Urothelium cell line (cell line): ENCODE measurements at regions not wholly inside any gene's neighbourhood (a gene's known extent, or its start where the extent isn't known, plus 50 kb on each side); places are given as distances from the start of the nearest gene placed in this dataset.

Experiments used
- DNase-seq: peaks from one replicate; pipeline ENCODE4 v3.0.0; 2011; ENCODE audit warnings: low spot score, mixed read lengths
- FAIRE-seq: peaks from 2 replicates; lab custom pipeline; 2011; peaks lifted over from hg19 to GRCh38; lab: Jason Lieb, UNC

DNA sequence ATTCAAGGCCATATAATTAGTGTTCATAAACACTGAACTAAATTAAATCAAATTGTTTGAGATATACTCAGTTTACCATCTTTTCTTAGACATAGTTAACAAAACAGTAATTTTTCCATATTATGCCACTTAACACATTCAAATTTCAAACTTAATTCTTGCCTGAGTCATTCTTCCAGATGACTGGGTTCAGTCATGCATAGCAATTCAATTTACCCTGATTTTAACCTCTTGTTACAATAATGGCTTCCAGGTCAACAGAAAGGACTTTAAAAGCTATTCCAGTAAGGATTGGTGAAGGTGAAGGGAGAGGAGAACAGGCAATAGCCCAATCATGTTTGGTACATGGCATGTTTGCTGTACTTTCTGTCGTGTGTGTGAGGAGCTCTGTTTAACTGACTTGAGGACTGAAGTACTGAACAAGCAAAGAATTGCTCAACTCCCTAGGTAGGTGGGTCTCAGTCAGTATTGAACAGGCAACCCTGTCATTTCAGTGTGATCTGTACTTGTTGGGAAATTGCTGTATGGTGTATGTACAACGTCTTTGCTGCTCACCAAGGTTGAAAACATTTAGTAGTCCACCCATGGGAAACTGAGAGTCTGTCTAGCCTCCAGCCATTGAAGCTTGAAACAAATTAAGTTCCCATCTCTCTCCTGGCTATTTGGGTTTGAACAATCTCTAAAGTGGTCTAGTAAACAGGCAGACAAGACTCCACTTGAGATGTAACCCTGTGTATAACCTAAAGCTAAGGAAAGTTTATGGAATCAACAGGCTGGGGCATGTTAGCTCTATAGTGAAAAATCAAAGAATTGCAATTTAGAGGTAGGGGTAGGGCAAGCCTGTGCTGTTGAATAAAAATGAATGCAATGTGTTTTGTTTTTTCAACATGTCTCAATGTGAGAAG, 327.2 kb downstream of the BTG1 start:
- DNase-seq = no peak

DNA sequence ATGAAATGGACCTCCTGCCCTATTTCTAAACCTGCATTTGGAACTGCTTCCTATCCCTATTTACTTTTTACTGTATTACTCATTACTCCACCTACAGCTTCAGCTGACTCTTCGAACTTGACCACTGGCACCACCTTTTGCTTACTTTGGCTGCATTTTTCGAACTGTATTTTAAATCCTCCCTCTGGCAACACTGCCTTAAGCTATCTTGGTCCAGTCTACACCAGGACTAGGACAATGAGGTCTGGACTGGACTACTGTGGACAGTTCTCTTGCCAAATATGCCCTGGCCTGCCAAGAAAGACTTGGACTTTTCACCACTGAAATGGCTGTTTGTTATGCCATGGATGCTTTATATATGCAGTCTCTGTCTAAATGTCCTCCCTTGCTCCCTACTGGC, 328.1 kb downstream of the BTG1 start:
- DNase-seq = no peak
- no peak for FAIRE-seq

More for the DNA sequence above, 327.2 kb downstream of the BTG1 start:
- no peak for FAIRE-seq

DNA sequence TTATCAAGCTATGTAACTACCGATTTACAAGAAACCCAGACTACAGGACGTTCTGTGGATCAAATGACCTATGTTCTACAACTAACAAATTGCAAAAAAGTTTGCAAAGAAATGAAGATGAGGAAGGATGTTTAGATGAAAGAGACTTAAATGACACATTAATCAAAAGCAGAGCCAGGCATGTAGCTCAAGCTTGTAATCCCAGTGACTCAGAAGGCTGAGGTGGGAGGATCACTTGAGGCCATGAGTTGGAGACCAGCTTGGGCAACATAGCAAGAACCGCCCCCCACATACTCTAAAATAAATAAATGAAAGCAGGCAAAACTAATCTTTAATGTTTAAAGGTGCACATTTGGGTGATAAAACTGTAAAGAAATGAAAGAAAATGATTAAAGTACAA, 331.9 kb downstream of the BTG1 start:
- FAIRE-seq (no peak), DNase-seq (no peak)

DNA sequence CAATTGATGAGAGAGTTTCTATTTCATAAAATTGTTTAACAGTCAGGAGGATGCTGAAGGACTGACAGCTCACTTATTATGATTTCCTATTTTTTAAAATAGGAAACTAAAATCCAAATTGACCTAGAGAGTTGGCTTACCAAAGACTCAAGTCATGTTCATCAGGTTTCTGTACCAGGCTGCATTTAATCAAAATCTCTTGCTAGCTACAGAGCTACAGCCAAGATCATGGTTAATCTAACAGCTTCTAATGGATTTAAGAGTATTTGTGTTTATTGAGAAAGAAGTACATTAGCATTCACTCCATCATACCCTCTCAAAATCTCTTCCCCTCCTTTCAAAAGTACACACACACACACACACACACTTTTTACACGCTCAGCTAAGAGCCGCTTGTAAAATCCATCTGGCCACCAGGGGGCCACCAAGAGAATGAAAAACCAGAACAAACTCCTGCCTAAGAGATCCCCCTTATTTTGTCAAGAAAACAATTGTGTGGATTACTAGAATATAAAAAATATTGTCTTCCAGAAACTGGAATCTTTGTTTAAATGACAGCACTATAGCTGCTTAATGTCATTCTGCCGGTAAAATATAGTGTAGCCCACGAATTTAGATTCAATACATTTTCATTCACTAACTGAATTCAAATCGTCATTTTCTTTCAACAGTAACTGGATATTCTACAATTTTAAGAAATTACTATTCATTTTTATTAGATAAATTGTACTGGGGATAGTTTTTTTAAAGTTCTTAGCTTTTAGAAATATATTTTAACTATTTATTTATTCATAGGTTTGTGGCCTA, 334.0 kb downstream of the BTG1 start:
- peak; percentile 8 for DNase-seq

DNA sequence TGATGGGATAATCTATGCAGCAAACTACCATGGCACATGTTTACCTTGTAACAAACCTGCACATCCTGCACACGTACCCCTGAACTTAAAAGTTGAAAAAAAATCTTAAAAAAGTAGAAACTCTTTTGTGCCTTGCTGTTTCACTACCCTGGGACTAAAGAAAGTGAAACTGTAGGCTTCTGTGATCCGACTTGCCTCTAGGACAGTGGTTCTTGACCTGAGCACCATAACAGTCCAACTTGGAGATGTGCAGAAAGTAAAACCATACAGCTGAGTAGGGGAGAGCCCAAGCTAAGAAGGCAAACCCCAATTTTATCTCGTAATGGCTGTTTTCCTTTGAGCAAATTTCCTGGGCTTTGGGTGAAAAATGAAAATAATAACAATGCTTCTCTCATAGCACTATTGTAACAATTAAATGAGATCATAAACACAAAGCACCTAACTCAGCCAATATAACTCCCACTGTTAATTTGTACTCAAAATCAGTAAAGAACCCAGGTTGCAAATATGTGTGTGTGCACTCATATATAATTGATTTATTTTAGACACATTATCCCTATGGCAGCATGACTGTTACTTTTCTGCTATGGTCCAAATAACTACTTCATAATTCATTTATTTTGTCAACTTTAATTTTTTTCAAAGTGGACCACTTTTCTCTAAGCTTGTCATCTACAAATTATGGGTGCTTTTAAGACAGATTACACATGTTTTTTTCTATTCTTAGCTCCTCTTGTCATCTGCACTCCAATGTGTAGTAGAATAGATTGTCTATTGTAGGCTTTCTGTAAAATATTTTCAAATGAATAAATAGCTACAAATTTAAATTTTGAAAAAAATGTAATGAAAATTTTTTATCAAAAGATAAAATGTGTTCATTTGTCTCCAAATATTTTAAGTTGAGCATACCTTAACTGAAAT, 334.9 kb downstream of the BTG1 start:
- DNase-seq (no peak), FAIRE-seq (no peak)

More for the DNA sequence above, 334.0 kb downstream of the BTG1 start:
- FAIRE-seq = no peak

DNA sequence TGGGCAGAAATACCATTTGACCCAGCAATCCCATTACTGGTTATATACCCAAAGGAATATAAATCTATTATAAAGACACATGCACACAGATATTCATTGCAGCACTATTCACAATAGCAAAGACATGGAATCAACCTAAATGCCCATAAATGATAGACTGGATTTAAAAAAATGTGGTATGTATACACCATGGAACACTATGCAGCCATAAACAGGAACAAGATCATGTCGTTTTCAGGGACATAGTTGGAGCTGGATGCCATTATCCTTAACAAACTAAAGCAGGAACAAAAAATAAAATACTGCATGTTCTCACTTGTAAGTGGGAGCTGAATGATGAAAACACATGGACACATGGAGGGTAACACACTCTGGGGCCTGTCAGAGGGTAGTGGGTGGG, 335.6 kb downstream of the BTG1 start:
- no peak for FAIRE-seq
- DNase-seq = no peak

DNA sequence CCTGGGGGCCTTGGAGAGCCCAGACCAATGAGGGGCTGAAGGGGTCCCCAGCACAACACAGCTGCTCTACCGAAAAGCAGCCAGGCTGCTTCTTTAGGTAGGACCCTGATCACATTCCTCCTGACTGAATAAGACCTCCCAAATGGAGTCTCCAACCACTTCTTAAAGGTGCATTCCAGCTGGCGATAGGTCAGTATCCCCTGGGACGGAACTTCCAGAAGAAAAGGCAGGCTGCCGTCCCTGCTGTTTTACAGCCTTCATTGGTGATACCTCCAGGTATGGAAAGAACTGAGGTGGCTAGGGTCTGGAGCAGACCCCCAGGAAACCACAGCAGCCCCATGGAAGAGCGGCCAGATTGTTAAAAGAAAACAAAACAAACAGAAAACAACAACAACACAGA, 340.6 kb downstream of the BTG1 start:
- FAIRE-seq = no peak
- DNase-seq = no peak

DNA sequence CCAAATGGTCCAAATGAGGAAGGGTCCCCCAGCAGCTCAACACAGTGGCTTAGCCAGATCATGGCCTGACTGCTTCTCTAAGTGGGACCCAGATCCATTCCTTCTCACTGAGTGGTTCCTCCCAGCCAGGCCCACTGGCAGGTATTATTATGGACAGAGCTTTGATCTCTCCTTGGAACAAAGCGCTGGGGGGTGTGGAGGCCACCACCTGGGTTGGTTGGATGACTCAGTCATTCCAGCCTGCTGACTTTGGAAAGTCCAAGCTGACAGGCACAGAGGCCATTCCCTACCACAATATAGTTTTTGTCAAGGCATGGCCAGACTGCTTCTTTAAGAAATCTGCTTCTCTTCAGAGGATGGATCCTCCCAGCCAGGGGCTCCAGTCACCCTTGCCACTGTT, 341.1 kb downstream of the BTG1 start:
- FAIRE-seq (no peak), DNase-seq (peak; percentile 38)

DNA sequence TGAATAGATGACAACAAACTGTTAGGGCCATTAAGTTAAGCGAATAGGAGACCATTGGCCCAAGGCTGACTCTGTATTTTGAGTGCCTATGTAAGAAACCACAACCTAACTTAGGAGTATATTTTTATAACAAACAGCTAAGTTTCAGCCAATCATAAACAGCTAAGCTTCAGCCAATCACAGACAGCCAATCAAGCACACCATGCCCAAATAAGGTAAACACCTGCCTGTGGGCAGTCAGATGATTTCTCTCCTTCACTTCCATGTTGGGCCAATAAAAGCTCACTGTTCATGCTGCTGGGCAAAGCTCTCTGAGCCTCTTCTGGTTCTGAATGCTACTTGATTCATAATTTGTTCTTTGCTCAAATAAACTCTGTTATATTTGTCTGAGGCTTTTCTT, 344.6 kb downstream of the BTG1 start:
- FAIRE-seq (no peak), DNase-seq (no peak)

DNA sequence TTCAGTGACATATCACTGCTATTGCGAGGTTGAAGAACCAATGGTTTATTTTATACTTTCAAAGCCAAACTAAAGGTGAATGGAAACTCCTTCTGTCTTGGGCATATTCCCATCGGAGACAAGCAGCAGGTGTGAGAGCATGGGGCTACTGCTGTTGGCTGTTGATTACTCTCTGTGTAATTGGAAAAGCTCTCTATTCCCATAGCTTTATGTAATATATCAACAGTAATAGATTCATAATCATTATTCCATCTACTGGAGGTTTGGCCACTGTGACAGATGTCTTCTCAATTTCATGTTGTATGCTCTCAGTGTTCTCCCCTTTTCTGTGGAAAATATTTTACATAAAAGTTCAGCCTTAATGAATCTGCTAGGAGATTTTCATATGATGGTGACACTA, 352.0 kb downstream of the BTG1 start:
- DNase-seq (no peak), FAIRE-seq (no peak)

DNA sequence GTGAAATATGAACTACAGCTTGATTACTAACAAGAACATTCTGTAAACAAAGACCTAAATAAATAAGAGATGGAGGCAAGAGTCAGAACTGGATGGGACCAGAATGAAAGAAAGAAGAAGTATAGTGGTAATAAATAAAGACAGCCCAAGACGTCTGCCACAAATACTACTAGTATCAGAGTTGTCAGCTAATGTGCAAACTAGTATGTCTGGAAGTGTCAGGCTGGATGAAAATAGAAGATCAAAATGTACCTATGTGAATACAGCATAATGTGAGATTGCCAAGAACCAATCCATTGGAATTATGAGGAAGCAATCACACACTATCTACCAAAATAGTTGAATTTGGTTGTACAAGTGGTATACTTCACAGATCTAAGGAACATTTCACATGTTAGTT, 353.0 kb downstream of the BTG1 start:
- no peak for DNase-seq
- FAIRE-seq = no peak

DNA sequence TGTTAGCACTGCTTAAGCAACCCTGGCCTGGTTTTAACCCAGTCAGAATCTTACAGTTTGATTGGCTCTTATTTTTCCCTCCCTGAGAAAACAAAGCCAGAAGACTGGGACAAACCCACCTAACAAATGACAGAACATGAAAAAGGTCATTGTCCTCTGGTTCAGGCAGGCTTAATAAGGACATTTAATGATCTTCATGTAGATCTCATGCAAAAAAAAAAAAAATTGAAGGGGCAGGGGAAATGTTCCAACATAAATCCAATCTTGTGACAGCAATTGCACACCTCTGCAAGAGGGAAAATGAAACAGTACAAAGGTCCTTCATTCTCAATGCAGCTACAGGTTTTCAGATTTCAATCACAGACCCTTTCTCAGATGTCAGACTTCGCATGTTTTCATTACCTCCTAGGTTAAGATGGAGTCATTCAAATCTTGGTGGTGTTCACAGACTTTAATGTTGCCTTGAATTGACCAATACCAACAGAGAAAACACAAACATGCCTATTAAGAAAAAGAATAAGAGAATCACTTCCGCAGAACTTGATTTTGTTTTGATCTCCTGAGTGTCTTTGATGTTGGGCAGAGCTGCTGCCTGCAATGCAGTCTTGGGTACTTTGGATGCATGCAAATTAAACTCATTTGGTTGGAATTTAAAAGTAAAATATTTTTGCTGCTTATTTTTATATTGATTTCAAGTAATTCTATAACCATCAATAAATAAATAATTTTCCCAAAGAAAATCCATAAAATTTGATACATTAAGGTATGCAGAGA, 359.0 kb downstream of the BTG1 start:
- DNase-seq = no peak

DNA sequence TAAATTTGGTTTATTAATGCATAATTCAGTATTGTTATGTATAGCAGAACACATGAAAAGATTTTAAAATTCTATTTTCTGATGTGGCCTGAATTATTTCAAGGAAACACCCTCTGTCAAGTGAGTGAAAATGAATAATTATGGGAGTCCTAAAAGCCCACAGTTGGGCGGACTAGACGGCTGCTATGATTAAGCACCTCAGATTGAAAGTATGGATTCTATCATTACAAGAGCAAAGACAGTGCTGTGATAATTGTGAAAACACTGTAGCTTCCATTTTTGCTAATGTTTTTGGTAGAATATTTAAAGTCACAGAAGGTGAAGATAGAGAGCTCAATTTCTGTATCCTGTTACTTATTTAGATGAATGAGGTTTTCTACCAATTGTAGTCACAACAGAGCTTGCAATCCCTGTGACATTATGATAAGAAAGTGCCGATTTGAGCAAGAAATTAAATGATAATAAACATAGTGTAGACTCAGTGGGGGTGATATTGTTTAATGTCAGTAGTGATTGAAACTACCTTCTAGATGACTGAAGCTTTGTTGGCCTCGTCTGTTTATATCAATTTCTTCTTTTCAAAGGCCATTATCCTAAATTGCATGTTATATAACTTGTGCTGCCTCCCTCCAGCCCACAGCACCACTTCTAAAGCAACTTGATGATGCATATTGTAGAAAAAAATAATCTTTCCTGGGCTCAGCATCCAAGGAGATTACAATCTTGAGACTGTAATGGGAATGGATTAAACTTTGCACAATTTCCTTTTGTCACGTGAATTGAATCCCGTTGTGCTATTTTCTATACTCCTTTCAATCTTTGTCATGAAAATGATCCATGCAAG, 359.8 kb downstream of the BTG1 start:
- no peak for DNase-seq
- FAIRE-seq = no peak

More for the DNA sequence above, 359.0 kb downstream of the BTG1 start:
- no peak for FAIRE-seq

DNA sequence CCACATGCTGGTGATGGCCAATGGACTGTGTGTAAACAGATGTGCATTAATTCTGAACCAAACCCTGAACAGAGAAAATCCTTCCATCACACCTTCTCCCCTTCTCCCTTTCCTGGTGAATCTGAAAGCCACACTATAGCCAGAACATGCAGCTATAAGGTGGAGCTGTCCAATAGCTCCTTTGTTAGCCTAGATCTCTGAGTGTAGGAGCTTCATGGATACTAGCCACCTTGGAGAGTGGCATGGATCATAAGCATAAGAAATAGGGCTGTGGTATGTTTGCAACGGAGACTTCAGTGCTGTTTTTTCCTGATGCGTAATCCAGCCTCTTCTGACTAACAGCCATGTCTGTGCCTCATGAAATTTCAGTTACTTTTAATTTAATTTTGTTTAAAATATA, 364.5 kb downstream of the BTG1 start:
- DNase-seq (no peak), FAIRE-seq (no peak)

DNA sequence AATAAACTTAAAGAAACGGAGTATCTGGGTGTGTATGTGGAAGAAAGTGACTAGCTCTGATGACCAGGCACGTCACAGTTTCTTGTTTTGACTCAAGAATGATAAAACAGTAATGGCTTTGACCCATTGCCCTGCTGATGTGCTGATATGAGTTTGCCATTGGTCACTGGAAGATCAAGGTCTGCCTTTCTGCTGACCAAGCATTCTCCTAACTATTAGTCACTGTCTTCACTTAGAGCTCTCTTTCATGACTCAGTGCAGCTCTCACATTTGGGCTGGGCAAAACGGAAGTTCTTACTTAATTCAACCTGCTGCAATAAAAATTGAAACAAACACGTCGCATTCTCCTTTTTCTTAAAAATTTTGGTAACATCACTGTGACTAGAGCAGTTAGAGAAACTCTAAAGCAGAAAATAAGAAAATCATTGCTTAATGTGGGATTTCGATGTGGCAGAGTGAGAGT, 366.7 kb downstream of the BTG1 start:
- DNase-seq = peak; percentile 66
- FAIRE-seq = no peak

DNA sequence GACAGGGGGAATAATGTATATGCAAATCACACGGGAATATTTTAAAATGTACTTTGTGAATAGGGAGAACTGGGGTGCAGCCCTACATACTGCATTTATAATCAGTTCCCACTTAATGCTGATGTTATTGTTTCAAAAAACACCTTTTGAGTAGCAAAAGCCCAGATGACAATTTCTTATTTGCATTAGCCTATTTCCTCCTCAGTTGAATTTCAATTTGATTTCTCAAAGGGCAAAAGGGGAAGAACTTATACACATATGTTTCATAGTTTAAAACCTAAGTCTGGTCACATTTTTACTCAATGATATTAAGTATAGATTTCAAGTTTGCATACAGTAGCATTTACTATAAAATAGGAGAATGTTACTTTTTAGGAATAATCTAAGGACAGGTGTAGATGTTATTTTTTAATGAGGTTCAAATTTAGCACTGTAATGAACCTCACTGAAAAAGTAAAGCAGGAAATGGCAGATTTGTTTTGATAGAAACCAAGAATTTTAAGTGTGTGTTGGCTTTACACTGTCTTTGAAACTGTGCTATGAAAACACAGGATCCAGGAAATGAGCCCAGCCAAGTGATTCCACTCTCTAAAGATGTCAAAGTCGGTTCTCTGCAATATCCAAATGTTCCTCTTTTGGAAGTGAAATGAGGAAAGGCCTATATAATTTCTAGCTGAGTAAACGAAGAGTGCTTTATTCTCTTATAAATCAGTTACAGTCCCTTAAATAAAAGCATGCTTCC, 367.4 kb downstream of the BTG1 start:
- no peak for DNase-seq
- no peak for FAIRE-seq

DNA sequence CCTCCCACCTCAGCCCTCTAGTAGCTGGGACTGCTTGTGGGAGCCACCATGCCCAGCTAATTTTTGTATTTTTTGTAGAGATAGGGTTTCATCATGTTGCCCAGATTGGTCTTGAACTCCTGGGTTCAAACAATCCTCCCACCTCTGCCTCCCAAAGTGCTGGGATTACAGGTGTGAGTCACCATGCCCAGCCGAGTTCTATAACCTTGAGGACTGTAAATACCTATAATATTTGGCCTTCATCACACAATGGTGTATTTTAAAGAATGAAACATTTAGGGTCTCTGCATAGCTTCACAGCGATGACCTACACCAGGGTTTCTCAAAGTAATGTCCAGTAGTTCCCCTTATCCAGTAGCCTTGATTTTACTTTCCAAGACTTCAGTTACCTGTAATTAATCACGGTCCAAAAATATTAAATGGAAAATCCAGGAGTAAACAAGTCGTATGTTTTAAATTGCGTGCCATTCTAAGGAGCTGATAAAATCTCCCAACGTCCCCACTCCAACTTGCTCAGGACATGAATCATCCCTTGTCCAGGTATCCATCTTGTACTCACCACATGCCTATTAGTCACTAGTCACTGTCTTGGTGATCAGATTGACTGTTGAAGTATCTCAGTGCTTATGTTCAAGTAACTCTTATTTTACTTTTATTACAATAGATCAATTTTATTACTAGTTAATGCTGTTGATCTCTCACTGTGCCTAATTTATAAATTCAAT, 368.2 kb downstream of the BTG1 start:
- DNase-seq (peak; percentile 18), FAIRE-seq (no peak)

DNA sequence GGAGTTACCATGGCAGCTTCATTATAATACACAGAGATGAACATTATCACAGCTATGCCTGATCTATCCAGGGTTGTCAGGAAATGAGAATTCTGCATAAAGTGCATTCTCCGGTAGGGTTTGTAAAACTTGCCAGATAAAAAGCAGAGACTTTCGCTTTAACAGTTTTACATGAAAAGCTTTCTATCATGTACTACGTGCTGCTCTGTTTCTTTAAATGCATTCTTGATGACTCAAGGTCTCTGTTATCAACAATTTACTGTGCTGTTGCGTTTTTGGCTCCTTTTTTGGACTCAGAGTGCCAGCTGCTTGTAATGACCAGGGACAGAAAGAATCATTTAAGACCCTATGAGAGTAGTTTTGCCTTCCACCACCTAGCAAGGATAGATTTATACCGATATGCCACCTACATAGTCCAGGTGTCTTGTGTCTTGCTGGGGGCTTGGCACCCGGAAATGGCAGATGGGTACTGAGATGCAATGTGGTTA, 371.2 kb downstream of the BTG1 start:
- DNase-seq (peak; percentile 4), FAIRE-seq (no peak)
